ENCODE measurements at regions not wholly inside any gene's neighbourhood (a gene's known extent, or its start where the extent isn't known, plus 50 kb on each side); places are given as distances from the start of the nearest gene placed in this dataset.

GRCh38 chr21:38039841-38040240, 123.6 kb upstream of the KCNJ6 start:
- no TSS peak for BruUV-seq (replicated peaks)
- Histone ChIP-seq H3K27ac (ENCODE audit: low read depth, low read length, poor library complexity, severe bottlenecking) (no peak overlapping the region), H3K4me3 (ENCODE audit: low read depth, low read length, poor library complexity, severe bottlenecking) (no peak overlapping the region), H3K36me3 (ENCODE audit: insufficient read depth, low read length, poor library complexity, severe bottlenecking) (no peaks in the 10 kb centered on the region), H3K9me3 (ENCODE audit: low read depth, low read length, poor library complexity, severe bottlenecking) (no peaks in the 10 kb centered on the region), H3K4me1 (ENCODE audit: insufficient read depth, low read length, poor library complexity, severe bottlenecking) (no peaks in the 10 kb centered on the region), H3K27me3 (replicated peaks; ENCODE audit: insufficient read depth, low read depth, low read length, poor library complexity) (peaks cover 22% of the 10 kb centered on the region)
- CTCF ChIA-PET = no interaction called here
- no peak for DNase-seq (ENCODE audit: low spot score)
- intact Hi-C loops (cut with micrococcal nuclease; ENCODE audit: unreplicated experiment) = no loop called here
- POLR2A ChIA-PET (ENCODE audit: low non-redundant PET) = no interaction called here
- TF ChIP-seq CTCF (conservative IDR thresholded peaks at IDR 0.05; ENCODE audit: low read depth, low read length) (no peak), EZH2 (IDR thresholded peaks at IDR 0.05; ENCODE audit: borderline replicate concordance, low read depth, low read length, poor library complexity, severe bottlenecking) (no peak)

GRCh38 chr21:38041493-38041892, 125.2 kb upstream of the KCNJ6 start:
- no peaks in the 10 kb centered on the region for H3K9me3 ChIP-seq (ENCODE audit: low read depth, low read length, poor library complexity, severe bottlenecking)
- no peak for DNase-seq (ENCODE audit: low spot score)
- BruUV-seq (replicated peaks) = no TSS peak
- H3K27me3 ChIP-seq (replicated peaks; ENCODE audit: insufficient read depth, low read depth, low read length, poor library complexity) = peaks cover 14% of the 10 kb centered on the region
- intact Hi-C loops (cut with micrococcal nuclease; ENCODE audit: unreplicated experiment) = no loop called here
- no peaks in the 10 kb centered on the region for H3K36me3 ChIP-seq (ENCODE audit: insufficient read depth, low read length, poor library complexity, severe bottlenecking)
- no peak overlapping the region for H3K27ac ChIP-seq (ENCODE audit: low read depth, low read length, poor library complexity, severe bottlenecking)
- H3K4me3 ChIP-seq (ENCODE audit: low read depth, low read length, poor library complexity, severe bottlenecking) = no peak overlapping the region
- ChIA-PET POLR2A (ENCODE audit: low non-redundant PET) (no interaction called here), CTCF (no interaction called here)
- no peaks in the 10 kb centered on the region for H3K4me1 ChIP-seq (ENCODE audit: insufficient read depth, low read length, poor library complexity, severe bottlenecking)
- TF ChIP-seq CTCF (conservative IDR thresholded peaks at IDR 0.05; ENCODE audit: low read depth, low read length) (no peak), EZH2 (IDR thresholded peaks at IDR 0.05; ENCODE audit: borderline replicate concordance, low read depth, low read length, poor library complexity, severe bottlenecking) (no peak)

GRCh38 chr21:38042246-38042645, 126.0 kb upstream of the KCNJ6 start:
- CTCF ChIA-PET = no interaction called here
- H3K27ac ChIP-seq (ENCODE audit: low read depth, low read length, poor library complexity, severe bottlenecking) = no peak overlapping the region
- H3K36me3 ChIP-seq (ENCODE audit: insufficient read depth, low read length, poor library complexity, severe bottlenecking) = no peaks in the 10 kb centered on the region
- TF ChIP-seq EZH2 (IDR thresholded peaks at IDR 0.05; ENCODE audit: borderline replicate concordance, low read depth, low read length, poor library complexity, severe bottlenecking) (no peak), CTCF (conservative IDR thresholded peaks at IDR 0.05; ENCODE audit: low read depth, low read length) (no peak)
- POLR2A ChIA-PET (ENCODE audit: low non-redundant PET) = no interaction called here
- no peaks in the 10 kb centered on the region for H3K4me1 ChIP-seq (ENCODE audit: insufficient read depth, low read length, poor library complexity, severe bottlenecking)
- H3K9me3 ChIP-seq (ENCODE audit: low read depth, low read length, poor library complexity, severe bottlenecking) = no peaks in the 10 kb centered on the region
- DNase-seq (ENCODE audit: low spot score) = no peak
- intact Hi-C loops (cut with micrococcal nuclease; ENCODE audit: unreplicated experiment) = no loop called here
- BruUV-seq (replicated peaks) = no TSS peak
- H3K4me3 ChIP-seq (ENCODE audit: low read depth, low read length, poor library complexity, severe bottlenecking) = no peak overlapping the region
- peaks cover 13% of the 10 kb centered on the region for H3K27me3 ChIP-seq (replicated peaks; ENCODE audit: insufficient read depth, low read depth, low read length, poor library complexity)

Measured in A673 (cell line).